ENCODE measurements at regions not wholly inside any gene's neighbourhood (a gene's known extent, or its start where the extent isn't known, plus 50 kb on each side); places are given as distances from the start of the nearest gene placed in this dataset.
"Not testable (repeated sequence)": the region's sequence is repeated elsewhere in the genome, so short reads cannot be mapped to it uniquely, and the experiment has no call there.

DNA sequence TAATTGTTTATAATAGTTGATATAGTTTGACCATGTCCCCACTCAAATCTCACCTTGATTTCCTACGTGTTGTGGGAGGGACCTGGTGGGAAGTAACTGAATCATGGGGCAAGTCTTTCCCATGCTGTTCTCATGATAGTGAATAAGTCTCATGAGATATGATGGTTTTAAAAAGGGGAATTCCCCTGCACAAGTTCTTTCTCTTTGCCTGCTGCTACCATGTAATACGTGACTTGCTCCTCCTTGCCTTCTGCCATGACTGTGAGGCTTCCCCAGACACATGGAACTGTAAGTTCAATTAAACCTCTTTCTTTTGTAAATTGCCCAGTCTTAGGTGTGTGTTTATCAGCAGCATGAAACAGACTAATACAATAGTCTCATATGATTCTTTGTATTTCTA is 130.5 kb upstream of the OR9Q1 start:
- not testable (repeated sequence) for H3K23ac ChIP-seq (ENCODE audit: low read depth, low read length, poor library complexity); H3K4me1 ChIP-seq (ENCODE audit: control insufficient read depth in 2 of 2, insufficient read depth in 1 of 2, low read depth in 1 of 2, low read length in 2 of 2); H3K79me1 ChIP-seq (ENCODE audit: low read depth, low read length); H3K14ac ChIP-seq (ENCODE audit: low read length); H3K4me3 ChIP-seq (ENCODE audit: low read length in 2 of 2); H3K4ac ChIP-seq (ENCODE audit: low read length); H2AFZ ChIP-seq (ENCODE audit: low read length); H3K27ac ChIP-seq (replicated peaks; ENCODE audit: low read length); H2BK15ac ChIP-seq (ENCODE audit: low read length); H3K18ac ChIP-seq (ENCODE audit: low read length); H3K9ac ChIP-seq (ENCODE audit: low read depth, low read length, poor library complexity); H4K8ac ChIP-seq (ENCODE audit: low read depth, low read length); H2AK5ac ChIP-seq (ENCODE audit: low read depth, low read length); H2BK12ac ChIP-seq (ENCODE audit: low read length); DNase-seq (ENCODE audit: low spot score); H3K4me2 ChIP-seq (ENCODE audit: insufficient read depth, low read length, poor library complexity, severe bottlenecking); H3K27me3 ChIP-seq (ENCODE audit: control insufficient read depth in 3 of 3, insufficient read depth in 3 of 3, low read depth in 1 of 3, low read length in 3 of 3); H2BK5ac ChIP-seq (ENCODE audit: low read length); H4K91ac ChIP-seq (ENCODE audit: low read depth, low read length, poor library complexity); H2BK120ac ChIP-seq (ENCODE audit: low read depth, low read length); H3K36me3 ChIP-seq (replicated peaks in 1 of 2; ENCODE audit: control insufficient read depth in 2 of 2, insufficient read depth in 2 of 2, low read length in 2 of 2); H3K9me3 ChIP-seq (replicated peaks in 1 of 2; ENCODE audit: control insufficient read depth in 2 of 2, insufficient read depth in 1 of 2, low read depth in 1 of 2, low read length in 2 of 2)
- WGBS, 2 donors (ENCODE audit: extremely low coverage in 2 of 2, insufficient read length in 2 of 2, insufficient replicate concordance in 1 of 2), result no CpG with 5 or more reads among the region's 2 CpGs

DNA sequence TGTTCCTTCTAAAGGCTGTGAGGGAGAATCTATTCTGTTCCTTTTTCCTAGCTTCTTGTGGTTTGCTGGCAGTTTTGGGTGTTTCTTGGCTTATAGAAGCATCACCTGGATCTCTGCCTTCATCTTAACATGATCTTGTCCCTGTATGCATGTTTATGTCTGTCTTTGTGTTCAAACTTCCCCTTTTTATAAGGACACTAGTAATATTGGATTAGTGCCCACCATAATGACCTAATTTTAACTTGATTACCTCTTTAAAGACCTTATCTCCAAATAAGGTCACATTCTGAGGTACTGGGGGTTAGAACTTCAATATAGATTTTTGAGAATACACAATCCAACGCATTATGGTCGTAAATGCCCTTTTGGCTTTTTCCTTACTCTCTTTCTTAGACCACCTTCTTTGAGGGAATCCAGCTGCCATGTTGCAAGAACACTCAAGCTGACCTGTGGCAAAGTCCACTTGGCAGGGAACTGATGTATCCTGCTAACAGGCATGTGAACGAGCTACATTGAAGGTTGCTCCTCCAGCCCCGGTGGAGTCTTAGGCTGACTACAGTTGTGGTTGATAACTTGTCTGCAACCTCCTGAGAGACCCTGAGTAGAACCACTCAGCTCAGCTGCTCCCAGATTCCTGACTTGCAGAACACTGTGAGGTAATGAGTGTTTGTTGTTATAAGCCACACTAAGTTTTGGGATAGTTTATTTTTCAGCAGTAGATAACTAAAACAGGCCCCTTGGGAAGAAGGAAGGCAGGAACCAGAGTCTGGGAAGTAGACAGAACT is 127.1 kb upstream of the OR9Q1 start:
- Histone ChIP-seq H3K79me1 (ENCODE audit: low read depth, low read length) (no peaks in the 10 kb centered on the region), H4K91ac (ENCODE audit: low read depth, low read length, poor library complexity) (no peak overlapping the region), H2AFZ (ENCODE audit: low read length) (no peak overlapping the region), H4K8ac (ENCODE audit: low read depth, low read length) (no peak overlapping the region), H3K27me3 (ENCODE audit: control insufficient read depth in 3 of 3, insufficient read depth in 3 of 3, low read depth in 1 of 3, low read length in 3 of 3) (no peaks in the 10 kb centered on the region), H3K14ac (ENCODE audit: low read length) (no peak overlapping the region), H3K27ac (replicated peaks; ENCODE audit: low read length) (no peak overlapping the region), H3K18ac (ENCODE audit: low read length) (no peak overlapping the region), H2BK15ac (ENCODE audit: low read length) (no peak overlapping the region), H2BK5ac (ENCODE audit: low read length) (no peak overlapping the region), H2AK5ac (ENCODE audit: low read depth, low read length) (no peak overlapping the region), H3K4me2 (ENCODE audit: insufficient read depth, low read length, poor library complexity, severe bottlenecking) (no peak overlapping the region), H3K4ac (ENCODE audit: low read length) (no peak overlapping the region), H3K36me3 (replicated peaks in 1 of 2; ENCODE audit: control insufficient read depth in 2 of 2, insufficient read depth in 2 of 2, low read length in 2 of 2) (no peaks in the 10 kb centered on the region), H2BK12ac (ENCODE audit: low read length) (no peak overlapping the region), H3K9me3 (replicated peaks in 1 of 2; ENCODE audit: control insufficient read depth in 2 of 2, insufficient read depth in 1 of 2, low read depth in 1 of 2, low read length in 2 of 2) (no peaks in the 10 kb centered on the region), H3K9ac (ENCODE audit: low read depth, low read length, poor library complexity) (no peak overlapping the region), H3K23ac (ENCODE audit: low read depth, low read length, poor library complexity) (no peak overlapping the region), H2BK120ac (ENCODE audit: low read depth, low read length) (no peak overlapping the region), H3K4me1 (ENCODE audit: control insufficient read depth in 2 of 2, insufficient read depth in 1 of 2, low read depth in 1 of 2, low read length in 2 of 2) (no peaks in the 10 kb centered on the region), H3K4me3 (ENCODE audit: low read length in 2 of 2) (no peak overlapping the region)
- DNase-seq (ENCODE audit: low spot score), result no peak
- WGBS, 2 donors (ENCODE audit: extremely low coverage in 2 of 2, insufficient read length in 2 of 2, insufficient replicate concordance in 1 of 2), result no CpG with 5 or more reads among the region's 4 CpGs

DNA sequence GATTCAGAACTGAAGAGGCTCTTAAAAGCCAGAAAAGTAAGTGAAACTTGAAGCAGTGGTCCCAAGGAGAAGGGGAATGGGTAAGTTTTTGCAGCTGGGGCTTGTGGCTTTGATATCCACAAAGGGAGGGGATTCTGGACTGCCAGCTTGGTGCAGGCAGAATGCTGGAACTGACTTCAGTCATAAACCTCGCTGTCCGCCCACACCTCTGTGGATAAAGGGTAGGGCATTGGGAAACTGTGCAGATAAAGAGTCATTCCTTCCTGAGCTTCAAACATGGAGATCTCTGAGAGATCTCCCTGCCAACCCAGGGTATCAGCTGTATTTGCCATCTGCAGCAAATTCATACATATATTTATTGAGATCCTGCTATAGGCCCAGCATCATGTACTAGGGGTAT is 124.3 kb upstream of the OR9Q1 start:
- no peak overlapping the region for H2BK120ac ChIP-seq (ENCODE audit: low read depth, low read length)
- no peaks in the 10 kb centered on the region for H3K79me1 ChIP-seq (ENCODE audit: low read depth, low read length)
- no peaks in the 10 kb centered on the region for H3K27me3 ChIP-seq (ENCODE audit: control insufficient read depth in 3 of 3, insufficient read depth in 3 of 3, low read depth in 1 of 3, low read length in 3 of 3)
- H3K4me1 ChIP-seq (ENCODE audit: control insufficient read depth in 2 of 2, insufficient read depth in 1 of 2, low read depth in 1 of 2, low read length in 2 of 2), result no peaks in the 10 kb centered on the region
- no peak overlapping the region for H2BK12ac ChIP-seq (ENCODE audit: low read length)
- H3K4me3 ChIP-seq (ENCODE audit: low read length in 2 of 2), result no peak overlapping the region
- H3K9me3 ChIP-seq (replicated peaks in 1 of 2; ENCODE audit: control insufficient read depth in 2 of 2, insufficient read depth in 1 of 2, low read depth in 1 of 2, low read length in 2 of 2), result peaks cover 0 to 3% of the 10 kb centered on the region in 2 donors
- no peak overlapping the region for H2AK5ac ChIP-seq (ENCODE audit: low read depth, low read length)
- H3K18ac ChIP-seq (ENCODE audit: low read length), result no peak overlapping the region
- no peak for DNase-seq (ENCODE audit: low spot score)
- no peak overlapping the region for H3K14ac ChIP-seq (ENCODE audit: low read length)
- no peak overlapping the region for H3K23ac ChIP-seq (ENCODE audit: low read depth, low read length, poor library complexity)
- no CpG with 5 or more reads among the region's 2 CpGs for WGBS, 2 donors (ENCODE audit: extremely low coverage in 2 of 2, insufficient read length in 2 of 2, insufficient replicate concordance in 1 of 2)
- no peak overlapping the region for H3K9ac ChIP-seq (ENCODE audit: low read depth, low read length, poor library complexity)
- no peak overlapping the region for H2BK15ac ChIP-seq (ENCODE audit: low read length)
- no peak overlapping the region for H2BK5ac ChIP-seq (ENCODE audit: low read length)
- no peak overlapping the region for H3K4me2 ChIP-seq (ENCODE audit: insufficient read depth, low read length, poor library complexity, severe bottlenecking)
- H3K4ac ChIP-seq (ENCODE audit: low read length), result no peak overlapping the region
- H3K36me3 ChIP-seq (replicated peaks in 1 of 2; ENCODE audit: control insufficient read depth in 2 of 2, insufficient read depth in 2 of 2, low read length in 2 of 2), result no peaks in the 10 kb centered on the region
- H2AFZ ChIP-seq (ENCODE audit: low read length), result no peak overlapping the region
- H3K27ac ChIP-seq (replicated peaks; ENCODE audit: low read length), result no peak overlapping the region
- H4K91ac ChIP-seq (ENCODE audit: low read depth, low read length, poor library complexity), result no peak overlapping the region
- H4K8ac ChIP-seq (ENCODE audit: low read depth, low read length), result no peak overlapping the region

DNA sequence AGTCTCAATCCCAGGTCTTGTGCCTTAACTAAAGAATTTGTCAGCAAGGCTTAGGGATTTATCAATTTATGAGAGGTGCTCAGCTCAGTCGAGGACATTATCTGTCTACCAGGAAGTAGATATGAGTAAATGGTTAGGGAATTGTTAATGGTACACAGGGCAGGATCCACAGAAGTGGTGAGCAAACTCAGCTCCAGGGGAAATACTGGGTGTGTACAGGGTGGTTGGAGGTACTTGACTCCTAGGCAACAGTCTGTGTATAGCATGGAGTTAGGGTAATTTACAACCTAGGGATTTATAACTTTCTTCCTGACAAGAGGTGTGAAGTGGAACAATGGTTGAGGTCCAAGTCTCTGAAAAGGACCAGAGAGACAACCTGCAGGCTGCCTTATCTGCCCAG is 123.4 kb upstream of the OR9Q1 start:
- no CpG with 5 or more reads among the region's 1 CpG for whole genome bisulfite sequencing, 2 donors (ENCODE audit: extremely low coverage in 2 of 2, insufficient read length in 2 of 2, insufficient replicate concordance in 1 of 2)
- H3K27ac ChIP-seq (replicated peaks; ENCODE audit: low read length), result no peak overlapping the region

More for the DNA sequence above, 123.4 kb upstream of the OR9Q1 start:
- Histone ChIP-seq H3K36me3 (replicated peaks in 1 of 2; ENCODE audit: control insufficient read depth in 2 of 2, insufficient read depth in 2 of 2, low read length in 2 of 2) (no peaks in the 10 kb centered on the region), H2BK15ac (ENCODE audit: low read length) (no peak overlapping the region), H3K4me1 (ENCODE audit: control insufficient read depth in 2 of 2, insufficient read depth in 1 of 2, low read depth in 1 of 2, low read length in 2 of 2) (no peaks in the 10 kb centered on the region), H3K4me3 (ENCODE audit: low read length in 2 of 2) (no peak overlapping the region), H2BK120ac (ENCODE audit: low read depth, low read length) (no peak overlapping the region), H3K27me3 (ENCODE audit: control insufficient read depth in 3 of 3, insufficient read depth in 3 of 3, low read depth in 1 of 3, low read length in 3 of 3) (no peaks in the 10 kb centered on the region), H3K23ac (ENCODE audit: low read depth, low read length, poor library complexity) (no peak overlapping the region), H4K91ac (ENCODE audit: low read depth, low read length, poor library complexity) (no peak overlapping the region), H3K79me1 (ENCODE audit: low read depth, low read length) (no peaks in the 10 kb centered on the region), H4K8ac (ENCODE audit: low read depth, low read length) (no peak overlapping the region), H2BK5ac (ENCODE audit: low read length) (no peak overlapping the region), H3K9ac (ENCODE audit: low read depth, low read length, poor library complexity) (no peak overlapping the region), H2BK12ac (ENCODE audit: low read length) (no peak overlapping the region), H3K18ac (ENCODE audit: low read length) (no peak overlapping the region), H2AFZ (ENCODE audit: low read length) (no peak overlapping the region), H3K9me3 (replicated peaks in 1 of 2; ENCODE audit: control insufficient read depth in 2 of 2, insufficient read depth in 1 of 2, low read depth in 1 of 2, low read length in 2 of 2) (peaks cover 0 to 3% of the 10 kb centered on the region in 2 donors), H3K14ac (ENCODE audit: low read length) (no peak overlapping the region), H3K4me2 (ENCODE audit: insufficient read depth, low read length, poor library complexity, severe bottlenecking) (no peak overlapping the region), H2AK5ac (ENCODE audit: low read depth, low read length) (no peak overlapping the region), H3K4ac (ENCODE audit: low read length) (no peak overlapping the region)
- DNase-seq (ENCODE audit: low spot score), result no peak

Measured in neuronal stem cell (in vitro differentiated cells).